PFSK-1 (cell line): ENCODE measurements at regions not wholly inside any gene's neighbourhood (a gene's known extent, or its start where the extent isn't known, plus 50 kb on each side); places are given as distances from the start of the nearest gene placed in this dataset.

Source experiments
- FOXP2 ChIP-seq: optimal IDR thresholded peaks from 2 replicates; pipeline ENCODE3; 2011; ENCODE audit warnings: borderline replicate concordance, control low read depth, inconsistent platforms; ENCODE audit not compliant: insufficient read depth; ENCODE audit errors: extremely low read length, extremely low read depth
- POLR2AphosphoS5 ChIP-seq: IDR thresholded peaks from 2 replicates; pipeline ENCODE4 v1.6.1; 2012; ENCODE audit warnings: low read depth, mild to moderate bottlenecking, control low read depth, low read length, moderate library complexity
- REST ChIP-seq, 2 experiments: IDR thresholded peaks; 2 replicates each; pipeline versions ENCODE4 v1.6.1 to v1.8.0; 2011 to 2012; ENCODE audit warnings: low read depth in 2 of 2, low read length in 2 of 2, control low read depth in 1 of 2, inconsistent platforms in 1 of 2, mild to moderate bottlenecking in 1 of 2, moderate library complexity in 1 of 2; ENCODE audit not compliant: insufficient read depth in 1 of 2
- SIN3A ChIP-seq: IDR thresholded peaks from 2 replicates; pipeline ENCODE4 v1.6.1; 2012; ENCODE audit warnings: mild to moderate bottlenecking, low read length, moderate library complexity, borderline replicate concordance; ENCODE audit not compliant: insufficient read depth
- TAF1 ChIP-seq: IDR thresholded peaks from 2 replicates; pipeline ENCODE4 v1.6.1; 2012; ENCODE audit warnings: low read length, control low read depth, borderline replicate concordance; ENCODE audit not compliant: insufficient read depth

GRCh38 chr16:86026916-86027315 lies 128.0 kb downstream of the IRF8 start:
- TF ChIP-seq FOXP2 (no peak), TAF1 (no peak), REST (IDR thresholded peaks at IDR 0.05; ENCODE audit: insufficient read depth in 1 of 2, low read depth in 2 of 2, low read length in 2 of 2) (no peak), POLR2AphosphoS5 (no peak), SIN3A (no peak)

- TF ChIP-seq SIN3A (no peak), FOXP2 (no peak), REST (IDR thresholded peaks at IDR 0.05; ENCODE audit: insufficient read depth in 1 of 2, low read depth in 2 of 2, low read length in 2 of 2) (no peak)
Measured at GRCh38 chr16:86027373-86028126, 128.6 kb downstream of the IRF8 start.

GRCh38 chr16:86029131-86029741 lies 130.3 kb downstream of the IRF8 start:
- TF ChIP-seq FOXP2 = no peak
- TF ChIP-seq SIN3A = no peak
- TF ChIP-seq REST (IDR thresholded peaks at IDR 0.05; ENCODE audit: insufficient read depth in 1 of 2, low read depth in 2 of 2, low read length in 2 of 2) = no peak
- TF ChIP-seq TAF1 = no peak
- no peak for TF ChIP-seq POLR2AphosphoS5

GRCh38 chr16:86030116-86030515 lies 131.2 kb downstream of the IRF8 start:
- no peak for TF ChIP-seq SIN3A
- no peak for TF ChIP-seq POLR2AphosphoS5
- TF ChIP-seq TAF1 = no peak
- no peak for TF ChIP-seq FOXP2
- no peak for TF ChIP-seq REST (IDR thresholded peaks at IDR 0.05; ENCODE audit: insufficient read depth in 1 of 2, low read depth in 2 of 2, low read length in 2 of 2)
